ENCODE measurements at regions not wholly inside any gene's neighbourhood (a gene's known extent, or its start where the extent isn't known, plus 50 kb on each side); places are given as distances from the start of the nearest gene placed in this dataset.
A peak's percentile ranks its signal among the peaks of the same experiment; 100 is the strongest.

DNA sequence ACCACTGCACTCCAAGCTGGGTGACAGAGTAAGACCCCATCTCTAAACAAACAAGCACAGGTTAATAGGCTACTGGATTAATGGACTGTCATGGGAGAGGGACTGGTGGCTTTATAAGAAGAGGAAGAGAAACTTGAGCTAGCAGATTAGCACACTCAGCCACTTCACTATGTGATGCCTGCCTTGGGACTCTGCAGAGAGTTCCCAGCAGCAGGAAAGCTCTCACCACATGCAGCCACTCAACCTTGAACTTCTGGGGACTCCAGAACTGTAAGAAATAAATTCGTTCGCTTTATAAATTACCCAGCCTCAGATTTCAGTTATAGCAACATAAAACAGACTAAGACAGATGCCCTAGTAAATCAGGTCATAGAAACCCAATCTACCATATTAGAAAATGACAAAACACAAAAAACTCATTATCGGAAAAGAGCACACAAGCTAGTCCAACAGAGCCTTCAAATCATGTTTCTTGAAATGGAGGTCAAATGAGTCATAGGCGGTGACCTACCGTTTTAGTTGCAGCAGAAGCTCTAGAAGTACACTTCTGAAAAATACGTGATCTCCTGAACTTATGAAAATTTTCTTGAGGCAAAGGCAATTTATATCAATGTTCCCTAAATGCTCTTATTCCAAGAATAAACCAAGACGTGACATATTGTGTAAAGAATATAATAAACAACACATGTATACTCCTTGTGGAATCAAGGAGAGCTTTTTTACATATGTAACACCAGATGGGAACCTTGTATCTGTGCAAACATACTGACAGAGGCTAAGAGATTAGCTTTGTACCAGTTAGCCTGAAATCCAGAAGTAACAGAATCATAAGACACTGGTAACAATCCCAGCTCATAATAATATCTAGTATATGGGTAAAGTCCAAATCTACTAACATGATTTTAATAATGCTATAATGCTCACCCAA is 340.9 kb upstream of the SGCG start (continued):
- TF ChIP-seq ARID1B (IDR thresholded peaks at IDR 0.05): peak; percentile 22; the same call in 1 of the 2 replicates
- no peak for TF ChIP-seq NFXL1 (CRISPR knock-in tag; IDR thresholded peaks at IDR 0.05)

DNA sequence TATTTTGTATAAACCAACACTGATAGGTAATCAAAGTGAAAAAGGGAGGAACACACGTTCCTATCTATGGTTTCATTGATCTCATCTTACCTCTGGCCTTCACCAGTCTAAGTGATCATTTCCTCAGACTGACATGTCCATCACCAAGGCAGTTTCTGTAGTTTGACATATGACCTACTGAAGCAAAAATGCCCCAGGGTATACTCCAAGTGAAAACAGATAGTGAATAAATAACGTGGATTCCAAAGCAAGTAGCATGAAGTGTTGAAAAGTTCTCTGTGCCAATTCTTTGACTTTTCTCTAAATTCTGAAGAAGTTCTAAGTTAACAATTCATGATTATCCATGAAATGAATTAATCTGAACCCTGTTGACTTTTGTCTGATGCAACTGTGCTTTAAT is 334.2 kb upstream of the SGCG start:
- no peak for ATAC-seq
- Histone ChIP-seq H3K79me2 (ENCODE audit: control insufficient read depth, insufficient read depth, low read length) (no peaks in the 10 kb centered on the region), H4K20me1 (replicated peaks; ENCODE audit: control insufficient read depth, insufficient read depth, low read length) (no peaks in the 10 kb centered on the region), H2AFZ (ENCODE audit: low read depth, low read length) (no peak overlapping the region), H3K9ac (ENCODE audit: insufficient read depth in 1 of 2, low read depth in 2 of 2, low read length in 2 of 2) (no peak overlapping the region), H3K9me3 (replicated peaks; ENCODE audit: control insufficient read depth, insufficient read depth, low read depth, low read length) (no peaks in the 10 kb centered on the region), H3K4me2 (ENCODE audit: insufficient read depth, low read length) (no peak overlapping the region), H3K27ac (ENCODE audit: extremely low read depth, low read depth, low read length) (no peak overlapping the region), H3K27me3 (ENCODE audit: control insufficient read depth in 2 of 2, insufficient read depth in 2 of 2, low read length in 2 of 2) (no peaks in the 10 kb centered on the region), H3K9me1 (ENCODE audit: control insufficient read depth, insufficient read depth, low read length) (no peaks in the 10 kb centered on the region), H3K4me1 (replicated peaks in 1 of 2; ENCODE audit: control insufficient read depth in 2 of 2, insufficient read depth in 2 of 2, low read length in 2 of 2) (peaks cover 4% of the 10 kb centered on the region in 2 experiments; a peak in 2 of 5 replicates), H3K4me3 (no peak overlapping the region), H3K36me3 (ENCODE audit: control insufficient read depth, insufficient read depth, low read length) (no peaks in the 10 kb centered on the region)
- in situ Hi-C loops (cut with MboI) (no loop called here), intact Hi-C loops (cut with micrococcal nuclease) (no loop called here)
- 0% methylated on average over 2 of the region's 2 CpGs for WGBS (ENCODE audit: insufficient coverage, low coverage, missing lambda C conversion rate)
- CTCF ChIA-PET (ENCODE audit: low intra/inter-chr PET ratio): no interaction called here
- POLR2A ChIA-PET: no interaction called here
- FAIRE-seq: no peak
- no peak for TF ChIP-seq ZKSCAN8 (CRISPR knock-in tag; IDR thresholded peaks at IDR 0.05)
- no peak for TF ChIP-seq SMC3 (conservative IDR thresholded peaks at IDR 0.05; ENCODE audit: insufficient read depth, low read depth, low read length)
- TF ChIP-seq CTBP1 (IDR thresholded peaks at IDR 0.05; ENCODE audit: borderline replicate concordance): no peak
- no peak for TF ChIP-seq ZZZ3 (IDR thresholded peaks at IDR 0.05)
- TF ChIP-seq EGR1 (conservative IDR thresholded peaks at IDR 0.05): no peak
- no peak for TF ChIP-seq XRCC4 (IDR thresholded peaks at IDR 0.05; ENCODE audit: extremely low read depth, insufficient read depth, insufficient read length)
- TF ChIP-seq ZNF140 (CRISPR knock-in tag; IDR thresholded peaks at IDR 0.05): no peak
- no peak for TF ChIP-seq NEUROD1 (IDR thresholded peaks at IDR 0.05; ENCODE audit: borderline replicate concordance, low read depth, low read length, partially characterized antibody)
- TF ChIP-seq SNIP1 (IDR thresholded peaks at IDR 0.05; ENCODE audit: low read depth): no peak
- no peak for TF ChIP-seq ETV1 (tag; conservative IDR thresholded peaks at IDR 0.05; ENCODE audit: low read depth)
- no peak for TF ChIP-seq TAL1 (IDR thresholded peaks at IDR 0.05)
- TF ChIP-seq BRCA1 (IDR thresholded peaks at IDR 0.05): no peak
- TF ChIP-seq BRCA1 (CRISPR knock-in tag; IDR thresholded peaks at IDR 0.05): no peak
- no peak for TF ChIP-seq ZNF586 (CRISPR knock-in tag; conservative IDR thresholded peaks at IDR 0.05)
- TF ChIP-seq, protein P1, sequence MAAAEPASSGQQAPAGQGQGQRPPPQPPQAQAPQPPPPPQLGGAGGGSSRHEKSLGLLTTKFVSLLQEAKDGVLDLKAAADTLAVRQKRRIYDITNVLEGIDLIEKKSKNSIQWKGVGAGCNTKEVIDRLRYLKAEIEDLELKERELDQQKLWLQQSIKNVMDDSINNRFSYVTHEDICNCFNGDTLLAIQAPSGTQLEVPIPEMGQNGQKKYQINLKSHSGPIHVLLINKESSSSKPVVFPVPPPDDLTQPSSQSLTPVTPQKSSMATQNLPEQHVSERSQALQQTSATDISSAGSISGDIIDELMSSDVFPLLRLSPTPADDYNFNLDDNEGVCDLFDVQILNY (CRISPR knock-in tag; IDR thresholded peaks at IDR 0.05): no peak
- TF ChIP-seq PYGO2 (tag; IDR thresholded peaks at IDR 0.05): no peak
- TF ChIP-seq, protein P2, sequence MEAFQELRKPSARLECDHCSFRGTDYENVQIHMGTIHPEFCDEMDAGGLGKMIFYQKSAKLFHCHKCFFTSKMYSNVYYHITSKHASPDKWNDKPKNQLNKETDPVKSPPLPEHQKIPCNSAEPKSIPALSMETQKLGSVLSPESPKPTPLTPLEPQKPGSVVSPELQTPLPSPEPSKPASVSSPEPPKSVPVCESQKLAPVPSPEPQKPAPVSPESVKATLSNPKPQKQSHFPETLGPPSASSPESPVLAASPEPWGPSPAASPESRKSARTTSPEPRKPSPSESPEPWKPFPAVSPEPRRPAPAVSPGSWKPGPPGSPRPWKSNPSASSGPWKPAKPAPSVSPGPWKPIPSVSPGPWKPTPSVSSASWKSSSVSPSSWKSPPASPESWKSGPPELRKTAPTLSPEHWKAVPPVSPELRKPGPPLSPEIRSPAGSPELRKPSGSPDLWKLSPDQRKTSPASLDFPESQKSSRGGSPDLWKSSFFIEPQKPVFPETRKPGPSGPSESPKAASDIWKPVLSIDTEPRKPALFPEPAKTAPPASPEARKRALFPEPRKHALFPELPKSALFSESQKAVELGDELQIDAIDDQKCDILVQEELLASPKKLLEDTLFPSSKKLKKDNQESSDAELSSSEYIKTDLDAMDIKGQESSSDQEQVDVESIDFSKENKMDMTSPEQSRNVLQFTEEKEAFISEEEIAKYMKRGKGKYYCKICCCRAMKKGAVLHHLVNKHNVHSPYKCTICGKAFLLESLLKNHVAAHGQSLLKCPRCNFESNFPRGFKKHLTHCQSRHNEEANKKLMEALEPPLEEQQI (IDR thresholded peaks at IDR 0.05): no peak
- no peak for TF ChIP-seq BDP1 (IDR thresholded peaks at IDR 0.05; ENCODE audit: insufficient read depth, insufficient read length)
- no TSS peak for BruUV-seq (replicated peaks)
- DNase-seq (ENCODE audit: extremely low read depth in 1 of 4, low spot score in 3 of 4): no peak
